Vagina (tissue), 2 donors: ENCODE measurements at regions not wholly inside any gene's neighbourhood (a gene's known extent, or its start where the extent isn't known, plus 50 kb on each side); places are given as distances from the start of the nearest gene placed in this dataset.
"Not testable (repeated sequence)": the region's sequence is repeated elsewhere in the genome, so short reads cannot be mapped to it uniquely, and the experiment has no call there.

Experiments
- DNase-seq, 2 donors: peaks; one replicate each; pipeline ENCODE4 v3.0.0-alpha.2; 2017; ENCODE audit errors: extremely low spot score in 2 of 2
- H3K27ac ChIP-seq: fragments of 200-600 bp; sonication (generic); one replicate; pipeline ENCODE4 v1.5.1; 2019
- H3K27me3 ChIP-seq: fragments of 200-600 bp; sonication (generic); one replicate; pipeline ENCODE4 v1.5.1; 2019
- H3K36me3 ChIP-seq, 2 donors: fragments of 200-600 bp; sonication (generic); one replicate each; pipeline ENCODE4 v1.5.1; 2017 to 2019
- H3K4me1 ChIP-seq: fragments of 200-600 bp; sonication (generic); one replicate; pipeline ENCODE4 v1.5.1; 2019
- H3K4me3 ChIP-seq, 2 donors: fragments of 200-600 bp; sonication (generic); 1 replicate in 1 of 2; 2 replicates in 1 of 2; pipeline ENCODE4 v1.5.1; 2016 to 2019
- H3K9me3 ChIP-seq: fragments of 200-600 bp; sonication (generic); one replicate; pipeline ENCODE4 v1.5.1; 2019
- CTCF ChIP-seq, 3 experiments: fragments of 450-650 bp in 2 of 3; fragments of 200-600 bp in 1 of 3; sonication (generic) in 1 of 3; IDR thresholded peaks; one replicate each; pipeline ENCODE4 v1.5.1; 2017 to 2019; ENCODE audit warnings: antibody characterized with exemption in 3 of 3, mild to moderate bottlenecking in 2 of 3, moderate library complexity in 2 of 3
- POLR2A ChIP-seq, 2 donors: fragments of 450-650 bp; IDR thresholded peaks; one replicate each; pipeline ENCODE4 v1.6.1; 2017; ENCODE audit warnings: antibody characterized with exemption in 2 of 2, mild to moderate bottlenecking in 2 of 2, moderate library complexity in 2 of 2
- POLR2AphosphoS5 ChIP-seq, 2 donors: sonication (generic); formaldehyde crosslinking; IDR thresholded peaks; one replicate each; pipeline ENCODE4 v1.9.0; 2017; ENCODE audit warnings: antibody characterized with exemption in 2 of 2, mild to moderate bottlenecking in 2 of 2, low read depth in 1 of 2; ENCODE audit not compliant: insufficient read depth in 1 of 2
- intact Hi-C: fragments of 100-400 bp; cut with DNase I; formaldehyde crosslinking; loops from one replicate; pipeline ENCODE4 v1.15.1; 2023

DNA sequence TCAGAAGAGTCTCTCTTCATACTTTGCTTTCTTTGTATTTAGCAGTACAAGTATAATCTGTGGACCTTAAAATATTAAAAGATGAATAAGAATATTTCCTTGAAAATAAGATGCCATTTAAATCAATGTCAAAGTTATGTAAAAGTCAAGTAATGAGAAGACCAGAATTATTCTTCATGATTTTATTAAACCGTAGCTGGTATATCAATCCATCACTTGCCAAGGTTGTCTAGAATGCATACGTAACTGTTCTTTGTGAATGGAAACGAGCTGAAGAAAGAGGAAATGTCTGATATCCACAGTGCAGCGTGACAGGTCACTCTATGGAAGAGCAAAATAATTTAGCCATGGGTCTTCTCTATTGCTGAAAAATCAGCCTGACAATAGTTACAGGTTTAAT lies 488.7 kb upstream of the CCNG1 start:
- no peaks in the 10 kb centered on the region for H3K27me3 ChIP-seq
- H3K4me3 ChIP-seq = no peak overlapping the region
- no peak overlapping the region for H3K27ac ChIP-seq
- no peaks in the 10 kb centered on the region for H3K9me3 ChIP-seq
- no peak for DNase-seq
- no peaks in the 10 kb centered on the region for H3K36me3 ChIP-seq
- TF ChIP-seq POLR2AphosphoS5 (IDR thresholded peaks at IDR 0.05; ENCODE audit: insufficient read depth in 1 of 2, low read depth in 1 of 2) = no peak
- TF ChIP-seq CTCF (IDR thresholded peaks at IDR 0.05) = no peak
- no peak for TF ChIP-seq POLR2A (IDR thresholded peaks at IDR 0.05)
- H3K4me1 ChIP-seq = no peaks in the 10 kb centered on the region
- intact Hi-C loops = no loop called here

DNA sequence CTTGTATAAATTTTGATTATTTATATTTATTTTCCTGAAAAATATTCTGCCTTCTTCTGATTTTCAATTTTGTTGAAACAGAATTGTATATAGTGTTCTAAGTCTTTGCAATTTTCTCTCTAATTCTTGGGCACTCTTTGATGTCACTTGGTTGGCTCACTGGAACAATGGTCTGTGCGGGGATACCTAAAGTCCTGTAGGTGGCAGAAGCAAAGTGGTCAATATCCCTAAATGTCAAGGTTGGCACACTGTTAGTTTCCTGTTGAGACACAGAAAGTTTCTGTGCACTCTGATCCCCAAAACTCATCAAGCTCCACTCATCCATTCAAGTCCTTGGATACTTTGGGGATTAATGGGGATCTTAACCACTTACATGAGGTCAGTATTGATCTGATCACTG lies 480.8 kb upstream of the CCNG1 start:
- no peaks in the 10 kb centered on the region for H3K4me1 ChIP-seq
- no peak for TF ChIP-seq POLR2AphosphoS5 (IDR thresholded peaks at IDR 0.05; ENCODE audit: insufficient read depth in 1 of 2, low read depth in 1 of 2)
- no peak for TF ChIP-seq POLR2A (IDR thresholded peaks at IDR 0.05)
- no peak for TF ChIP-seq CTCF (IDR thresholded peaks at IDR 0.05)
- no peaks in the 10 kb centered on the region for H3K9me3 ChIP-seq
- no peak overlapping the region for H3K27ac ChIP-seq
- no peak overlapping the region for H3K4me3 ChIP-seq
- intact Hi-C loops = no loop called here
- DNase-seq = no peak
- H3K27me3 ChIP-seq = no peaks in the 10 kb centered on the region
- no peaks in the 10 kb centered on the region for H3K36me3 ChIP-seq

- H3K27me3 ChIP-seq, H3K4me1 ChIP-seq, intact Hi-C loops, H3K27ac ChIP-seq, H3K36me3 ChIP-seq, H3K4me3 ChIP-seq, H3K9me3 ChIP-seq, DNase-seq: not testable (repeated sequence)
These were observed 473.3 kb upstream of the CCNG1 start for GRCh38 chr5:162964144-162964543.

GRCh38 chr5:162990063-162990462 lies 447.3 kb upstream of the CCNG1 start:
- intact Hi-C loops = no loop called here
- H3K9me3 ChIP-seq = no peaks in the 10 kb centered on the region
- H3K4me3 ChIP-seq = no peak overlapping the region
- H3K27ac ChIP-seq = no peak overlapping the region
- no peaks in the 10 kb centered on the region for H3K36me3 ChIP-seq
- H3K27me3 ChIP-seq = no peaks in the 10 kb centered on the region
- no peak for DNase-seq
- no peaks in the 10 kb centered on the region for H3K4me1 ChIP-seq
- TF ChIP-seq POLR2A (IDR thresholded peaks at IDR 0.05) = no peak

DNA sequence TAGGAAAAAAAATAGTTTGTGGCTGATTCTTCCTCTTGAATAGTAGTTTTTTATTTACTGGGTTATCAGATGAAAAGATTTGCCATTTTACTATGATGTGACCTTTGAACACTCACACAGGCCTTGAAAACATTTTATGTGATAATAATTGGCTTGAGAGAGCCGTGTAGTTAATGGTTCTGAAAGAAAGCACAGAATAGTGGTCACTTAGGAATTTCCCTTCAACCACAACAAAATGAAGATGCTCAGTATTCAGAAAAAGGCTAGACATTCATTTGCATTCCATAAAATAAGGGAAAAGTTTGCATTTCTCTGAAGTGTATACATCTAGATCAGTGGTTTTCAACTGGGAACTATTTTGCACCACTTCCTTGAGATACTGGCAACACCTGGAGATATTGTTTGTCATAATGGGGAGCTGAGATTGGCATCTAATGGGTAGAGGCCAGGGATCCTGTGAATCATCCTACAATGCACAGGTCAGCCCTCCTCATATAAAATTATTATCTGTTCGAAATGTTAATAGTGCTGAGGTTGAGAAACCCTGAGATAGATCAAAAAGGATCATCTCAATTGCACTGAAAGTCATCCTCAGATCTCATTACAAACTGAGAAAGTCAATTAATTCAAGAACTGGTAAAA lies 446.4 kb upstream of the CCNG1 start:
- intact Hi-C loops = no loop called here
- Histone ChIP-seq H3K27me3 (no peaks in the 10 kb centered on the region), H3K9me3 (no peaks in the 10 kb centered on the region), H3K36me3 (no peaks in the 10 kb centered on the region), H3K27ac (no peak overlapping the region), H3K4me1 (no peaks in the 10 kb centered on the region), H3K4me3 (no peak overlapping the region)
- no peak for TF ChIP-seq POLR2A (IDR thresholded peaks at IDR 0.05)
- no peak for DNase-seq

GRCh38 chr5:162995568-162995967 lies 441.8 kb upstream of the CCNG1 start:
- Histone ChIP-seq H3K36me3 (no peaks in the 10 kb centered on the region), H3K9me3 (no peaks in the 10 kb centered on the region), H3K27ac (no peak overlapping the region), H3K4me1 (no peaks in the 10 kb centered on the region), H3K4me3 (no peak overlapping the region), H3K27me3 (no peaks in the 10 kb centered on the region)
- intact Hi-C loops = no loop called here
- TF ChIP-seq CTCF (IDR thresholded peaks at IDR 0.05) (no peak), POLR2A (IDR thresholded peaks at IDR 0.05) (no peak), POLR2AphosphoS5 (IDR thresholded peaks at IDR 0.05; ENCODE audit: insufficient read depth in 1 of 2, low read depth in 1 of 2) (no peak)
- DNase-seq = no peak

DNA sequence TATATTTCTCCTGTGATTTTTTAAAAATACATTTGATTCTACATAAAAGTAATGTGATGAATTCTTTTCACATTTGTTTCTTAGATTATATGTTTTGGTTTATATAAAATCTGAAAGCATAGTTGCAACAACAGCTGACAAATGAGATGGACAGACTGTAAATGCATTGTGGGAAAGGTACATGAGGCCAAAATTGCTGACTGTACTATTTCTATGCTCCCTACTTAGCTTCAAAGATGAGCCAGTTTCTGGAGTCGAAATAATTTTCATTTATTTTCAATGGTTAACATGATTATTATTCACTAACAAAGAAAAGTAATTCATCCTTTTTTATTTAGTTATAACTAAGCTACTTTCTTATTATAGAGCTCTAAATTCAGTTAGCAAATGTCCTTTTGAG lies 441.3 kb upstream of the CCNG1 start:
- Histone ChIP-seq H3K9me3 (no peaks in the 10 kb centered on the region), H3K4me3 (no peak overlapping the region), H3K27me3 (no peaks in the 10 kb centered on the region), H3K36me3 (no peaks in the 10 kb centered on the region), H3K27ac (no peak overlapping the region), H3K4me1 (no peaks in the 10 kb centered on the region)
- TF ChIP-seq POLR2A (IDR thresholded peaks at IDR 0.05) (no peak), CTCF (IDR thresholded peaks at IDR 0.05) (no peak), POLR2AphosphoS5 (IDR thresholded peaks at IDR 0.05; ENCODE audit: insufficient read depth in 1 of 2, low read depth in 1 of 2) (no peak)
- intact Hi-C loops = no loop called here
- no peak for DNase-seq
